Left colon (tissue), 2 donors: ENCODE measurements at regions not wholly inside any gene's neighbourhood (a gene's known extent, or its start where the extent isn't known, plus 50 kb on each side); places are given as distances from the start of the nearest gene placed in this dataset.
"Not testable (repeated sequence)": the region's sequence is repeated elsewhere in the genome, so short reads cannot be mapped to it uniquely, and the experiment has no call there.

Source experiments
- ATAC-seq: fragments of 200-7000 bp; cut with Tn5 transposase; one replicate; pipeline ENCODE4 v1.9.1; 2020; ENCODE audit warnings: mild to moderate bottlenecking, moderate library complexity
- DNase-seq, 2 donors: peaks; one replicate each; pipeline ENCODE4 v3.0.0-alpha.2; 2020
- intact Hi-C, 2 donors: fragments of 100-400 bp; cut with DNase I in 1 of 2; cut with micrococcal nuclease in 1 of 2; formaldehyde crosslinking; loops; one replicate each; pipeline versions ENCODE4 v1.11.2 to v1.14.0; 2022; cut with DNase I, micrococcal nuclease
- donor health status: DM: no; HTN: no; CAD: no.
- donor health status: DM: yes; HTN: yes; CAD: no.

- intact Hi-C loops, DNase-seq, ATAC-seq: not testable (repeated sequence)
Measured at GRCh38 chr7:55706451-55707195, 134.3 kb upstream of the VOPP1 start.

- intact Hi-C loops, DNase-seq, ATAC-seq: not testable (repeated sequence)
Measured at GRCh38 chr7:55705728-55706450, 133.6 kb upstream of the VOPP1 start.

GRCh38 chr7:55702831-55703230 is 130.5 kb upstream of the VOPP1 start:
- intact Hi-C loops, DNase-seq: not testable (repeated sequence)

GRCh38 chr7:55699450-55699842 is 127.1 kb upstream of the VOPP1 start:
- DNase-seq, intact Hi-C loops, ATAC-seq: not testable (repeated sequence)

More at GRCh38 chr7:55702831-55703230, 130.5 kb upstream of the VOPP1 start:
- not testable (repeated sequence) for ATAC-seq

- DNase-seq, ATAC-seq: not testable (repeated sequence)
Measured at GRCh38 chr7:55698607-55699449, 126.5 kb upstream of the VOPP1 start.

GRCh38 chr7:55695893-55696701 is 123.8 kb upstream of the VOPP1 start:
- intact Hi-C loops, ATAC-seq: not testable (repeated sequence)
- peak in 1 of 2 donors; percentile 36 for DNase-seq

More at GRCh38 chr7:55698607-55699449, 126.5 kb upstream of the VOPP1 start:
- intact Hi-C loops = not testable (repeated sequence)

- intact Hi-C loops = not testable (repeated sequence)
- ATAC-seq (peak; percentile 99), DNase-seq (peak; percentile 22 to 77)
Measured at GRCh38 chr7:55694484-55694883, 122.2 kb upstream of the VOPP1 start.

GRCh38 chr7:55688684-55689681 is 116.7 kb upstream of the VOPP1 start:
- DNase-seq (peak; percentile 24 to 65), ATAC-seq (peak; percentile 92)
- intact Hi-C loops = not testable (repeated sequence)

GRCh38 chr7:55688261-55688660 is 116.0 kb upstream of the VOPP1 start:
- intact Hi-C loops, DNase-seq: not testable (repeated sequence)
- ATAC-seq = peak; percentile 50

- ATAC-seq, intact Hi-C loops, DNase-seq: not testable (repeated sequence)
Measured at GRCh38 chr7:55687252-55687651, 115.0 kb upstream of the VOPP1 start.

GRCh38 chr7:55686771-55687170 is 114.5 kb upstream of the VOPP1 start:
- ATAC-seq, intact Hi-C loops, DNase-seq: not testable (repeated sequence)

- DNase-seq, ATAC-seq, intact Hi-C loops: not testable (repeated sequence)
Measured at GRCh38 chr7:55683501-55683900, 111.2 kb upstream of the VOPP1 start.

- DNase-seq, ATAC-seq, intact Hi-C loops: not testable (repeated sequence)
Measured at GRCh38 chr7:55675589-55675988, 103.3 kb upstream of the VOPP1 start.

- DNase-seq = not testable (repeated sequence)
Measured at GRCh38 chr7:55673525-55673924, 101.2 kb upstream of the VOPP1 start.

GRCh38 chr7:55672084-55672483 is 99.8 kb upstream of the VOPP1 start:
- ATAC-seq, intact Hi-C loops, DNase-seq: not testable (repeated sequence)

More at GRCh38 chr7:55673525-55673924, 101.2 kb upstream of the VOPP1 start:
- ATAC-seq, intact Hi-C loops: not testable (repeated sequence)

GRCh38 chr7:55657654-55658053 is 85.4 kb upstream of the VOPP1 start:
- DNase-seq (no peak), ATAC-seq (no peak)
- intact Hi-C loops = no loop called here

- intact Hi-C loops = no loop called here
Measured at GRCh38 chr7:55651057-55651456, 78.8 kb upstream of the VOPP1 start.

More at GRCh38 chr7:55651057-55651456, 78.8 kb upstream of the VOPP1 start:
- ATAC-seq (no peak), DNase-seq (no peak)
